ENCODE measurements at regions not wholly inside any gene's neighbourhood (a gene's known extent, or its start where the extent isn't known, plus 50 kb on each side); places are given as distances from the start of the nearest gene placed in this dataset.

DNA sequence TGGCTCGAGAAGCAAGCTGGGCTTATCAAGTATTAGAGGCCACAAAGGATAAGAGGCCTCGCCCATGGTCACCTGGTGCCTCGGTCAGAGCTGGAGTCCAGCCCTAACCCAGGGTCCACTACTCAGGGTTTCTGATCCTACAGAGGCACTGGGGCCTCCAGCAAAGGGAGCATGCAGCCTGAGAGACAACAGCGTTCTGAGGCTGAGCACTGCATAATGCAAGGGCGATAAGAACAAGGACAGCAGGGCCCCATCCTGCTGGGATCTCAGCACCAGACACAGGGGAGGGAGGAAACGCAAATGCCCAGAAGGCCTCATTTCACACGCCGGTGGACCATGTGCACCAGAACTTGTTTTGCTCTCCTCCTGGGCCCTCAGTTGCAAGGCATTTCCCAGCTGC, 63.0 kb downstream of the C5orf15 start:
- DNase-seq: no peak

GRCh38 chr5:133904641-133905040, 63.8 kb downstream of the C5orf15 start:
- no peak for DNase-seq

GRCh38 chr5:133902511-133903118, 65.8 kb downstream of the C5orf15 start:
- no peak for DNase-seq

DNA sequence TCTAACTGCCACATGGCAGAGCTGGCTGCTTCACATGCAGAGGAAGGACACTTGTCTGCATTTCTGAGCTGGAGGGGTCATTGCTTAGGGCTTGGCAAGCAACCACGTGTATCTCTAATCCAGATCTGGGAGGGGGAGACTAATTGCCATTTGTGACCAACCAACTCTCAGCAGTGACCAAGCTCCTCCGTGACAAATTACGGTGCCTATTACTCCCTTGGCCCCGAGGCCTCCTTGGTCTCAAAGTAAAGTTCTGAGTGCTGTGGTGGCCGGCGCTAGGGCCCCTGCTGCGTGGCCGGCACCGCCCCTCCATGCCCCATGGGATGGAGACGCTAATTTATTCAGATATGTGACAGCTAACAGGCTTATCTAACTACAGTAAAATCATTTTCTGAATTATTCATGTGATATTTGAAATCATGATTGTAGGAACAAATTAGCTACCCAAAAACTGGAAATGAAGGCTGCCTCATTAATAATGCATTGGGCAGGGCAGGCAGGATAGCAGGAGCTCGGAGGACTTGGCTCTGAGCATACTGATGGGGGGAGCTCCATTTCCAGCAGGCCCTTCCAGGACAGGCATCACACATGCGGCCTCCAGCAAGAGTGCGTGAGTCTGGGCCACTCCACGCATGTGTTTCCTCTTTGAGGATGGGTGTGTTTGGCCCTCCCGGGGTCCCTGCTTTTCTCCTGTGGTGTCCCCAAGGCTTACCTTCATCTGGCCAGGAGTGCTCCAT, 67.7 kb downstream of the C5orf15 start:
- DNase-seq: no peak

DNA sequence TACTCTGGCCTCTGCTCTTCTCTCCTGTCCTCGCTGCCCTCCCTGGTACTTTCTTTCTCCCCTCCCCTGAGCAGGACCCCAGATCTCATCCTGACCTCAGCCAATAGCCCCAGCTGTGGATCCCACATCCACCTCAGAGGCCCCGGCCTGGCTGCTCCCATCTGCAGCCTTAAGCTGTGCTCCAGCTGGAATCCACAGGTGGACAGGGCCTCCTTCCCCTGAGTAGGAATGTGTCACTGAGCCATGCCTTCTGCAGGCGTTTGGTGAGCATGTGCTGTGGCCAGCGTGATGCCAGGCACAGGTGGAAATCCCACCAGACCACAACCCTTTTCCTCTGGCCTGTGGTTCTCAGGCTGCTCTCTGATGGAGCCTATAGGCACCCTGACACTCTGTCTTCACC, 68.9 kb downstream of the C5orf15 start:
- no peak for DNase-seq

DNA sequence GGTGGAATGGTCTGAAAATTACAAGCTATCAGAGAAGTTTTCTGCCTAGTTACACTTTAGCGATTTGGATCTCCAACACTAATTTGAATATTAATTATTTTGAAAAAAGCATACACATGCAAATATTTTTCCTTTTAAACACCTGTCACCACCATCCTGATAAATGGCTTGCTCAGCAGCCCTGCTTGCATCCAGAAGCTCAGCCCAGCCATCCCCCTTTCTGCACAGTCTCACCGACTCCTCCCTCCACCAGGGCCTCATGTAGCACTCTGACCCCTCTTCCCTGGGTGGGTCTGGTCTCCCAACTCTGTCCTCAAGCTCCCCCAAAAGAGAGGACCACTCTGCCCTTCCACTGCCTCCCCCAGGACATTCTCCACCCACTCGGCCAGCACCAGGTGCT, 70.0 kb downstream of the C5orf15 start:
- DNase-seq: no peak

DNA sequence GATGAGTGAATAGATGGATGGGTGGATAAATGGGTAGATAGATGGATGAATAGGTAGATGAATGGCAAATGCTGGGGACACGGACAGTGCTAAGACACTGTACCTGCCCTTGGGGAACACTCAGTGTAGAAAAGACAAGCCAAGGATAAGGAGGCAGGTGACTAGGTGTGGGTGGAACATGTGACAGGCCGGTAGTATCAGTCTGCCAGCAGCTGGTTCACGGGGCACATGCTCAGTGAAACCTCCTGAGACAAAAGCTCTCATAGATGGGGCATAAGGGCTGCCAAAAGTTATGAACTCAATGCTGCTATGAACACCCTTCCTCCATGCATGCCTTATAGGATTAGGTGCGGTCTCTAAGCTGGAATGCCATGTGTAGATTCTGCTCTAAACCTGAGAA, 71.0 kb downstream of the C5orf15 start:
- no peak for DNase-seq

- no peak for DNase-seq
Observed at GRCh38 chr5:133896873-133897272, 71.6 kb downstream of the C5orf15 start.

DNA sequence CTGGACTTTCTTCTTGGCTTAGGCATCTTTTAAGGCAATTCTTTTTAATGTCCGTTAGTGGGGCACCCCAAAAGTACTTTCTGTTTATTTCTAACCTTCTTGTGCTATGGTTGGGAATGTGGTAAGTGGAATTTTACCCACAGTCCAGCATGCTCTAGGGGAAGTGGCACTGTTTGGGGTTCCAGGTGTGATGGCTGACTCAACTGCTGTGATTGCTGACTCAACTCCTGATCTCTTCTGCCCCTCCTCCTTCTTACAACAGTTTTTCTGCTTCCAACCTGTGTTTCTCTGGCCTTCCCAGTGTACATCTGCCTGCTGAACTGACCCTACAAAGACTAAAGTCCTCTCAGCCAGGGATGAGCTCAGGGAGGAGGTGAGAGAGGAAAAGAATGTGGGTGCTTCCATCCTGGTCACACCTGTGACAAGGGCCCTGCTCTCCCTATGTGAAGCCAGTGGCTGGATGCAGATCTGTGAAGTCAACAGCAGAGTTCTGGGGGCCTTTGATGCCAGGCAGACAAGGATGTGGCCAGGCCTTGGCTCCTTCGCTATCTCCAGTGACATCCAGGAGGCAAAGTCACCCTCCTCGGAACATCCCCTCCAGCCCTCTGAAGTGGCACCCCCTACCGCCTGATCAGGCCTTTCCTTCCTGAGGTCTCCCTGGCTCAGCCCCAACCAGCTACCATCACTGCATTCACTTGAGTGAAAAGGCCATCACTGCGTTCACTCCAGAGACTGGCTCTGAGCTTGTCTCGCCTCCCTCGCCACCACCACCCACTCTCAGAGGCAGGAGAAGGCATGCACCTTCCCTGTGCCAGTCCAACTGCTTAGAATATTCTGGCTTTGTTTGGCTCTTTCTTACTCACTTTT, 72.2 kb downstream of the C5orf15 start:
- no peak for DNase-seq

DNA sequence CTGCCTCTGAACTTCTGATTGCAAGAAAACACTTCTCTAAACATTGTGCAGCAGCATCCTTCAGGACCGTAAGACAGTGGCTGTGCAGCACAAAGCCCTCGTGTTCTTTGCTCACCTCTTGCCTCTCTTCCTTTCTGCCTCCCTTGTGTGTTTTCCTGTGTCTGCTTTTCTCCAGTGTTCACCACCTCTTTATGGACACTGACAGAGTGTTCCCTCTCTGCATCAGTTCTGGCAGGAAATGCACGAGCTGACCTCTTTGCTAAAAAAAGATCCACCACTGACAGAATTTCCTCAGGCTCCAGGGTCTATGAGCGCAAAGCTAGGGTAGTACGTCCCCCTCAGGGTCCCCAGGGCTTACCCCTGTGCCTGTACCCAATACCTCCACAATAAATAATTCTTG, 74.3 kb downstream of the C5orf15 start:
- DNase-seq: no peak

DNA sequence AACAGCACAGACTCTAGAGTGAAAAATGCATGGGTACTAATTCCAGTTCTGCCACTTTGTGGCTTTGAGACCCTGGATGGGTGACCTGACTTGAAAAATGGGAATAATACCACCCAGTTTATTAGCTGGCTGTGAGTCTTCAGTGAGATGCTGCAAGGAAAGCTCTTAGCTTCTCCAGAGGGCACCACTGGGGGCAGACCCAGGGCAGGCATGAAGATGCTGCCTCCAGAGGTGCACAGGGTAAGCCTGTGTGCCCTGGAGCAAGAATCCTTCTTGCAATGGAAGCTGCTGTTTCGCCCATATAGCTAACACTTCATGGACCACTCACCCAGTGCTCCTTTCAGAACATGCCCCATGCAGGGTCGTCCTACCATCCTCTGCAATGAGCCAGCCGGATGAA, 75.7 kb downstream of the C5orf15 start:
- DNase-seq: no peak

- DNase-seq: no peak
Observed at GRCh38 chr5:133892306-133892705, 76.1 kb downstream of the C5orf15 start.

GRCh38 chr5:133891390-133891789, 77.0 kb downstream of the C5orf15 start:
- DNase-seq: no peak

DNA sequence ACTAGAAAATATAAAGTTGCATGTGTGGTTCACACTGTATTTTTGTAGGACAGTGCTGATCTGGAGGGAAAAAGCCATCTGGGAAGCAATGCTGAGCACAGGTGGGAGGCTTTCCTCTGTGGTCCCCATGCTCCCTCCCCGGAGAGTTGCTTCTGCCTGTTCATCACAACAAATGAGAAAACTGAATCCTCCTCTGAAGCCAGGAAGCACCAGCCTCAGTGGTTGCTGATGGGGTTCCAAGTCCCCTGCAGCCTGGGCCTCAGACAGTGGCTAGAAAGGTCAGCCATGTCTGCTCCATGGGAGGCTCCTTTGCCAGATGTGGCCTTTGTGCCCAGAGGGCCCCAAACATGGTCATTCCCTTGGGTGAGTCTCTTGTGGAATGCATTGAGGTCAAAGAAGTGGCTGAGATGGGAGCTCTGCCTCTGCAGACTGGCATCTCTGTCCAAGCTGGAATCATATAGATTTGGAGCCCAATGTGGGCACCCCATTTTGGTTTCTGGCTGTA, 77.6 kb downstream of the C5orf15 start:
- no peak for DNase-seq

- DNase-seq: no peak
Observed at GRCh38 chr5:133890314-133890713, 78.1 kb downstream of the C5orf15 start.

GRCh38 chr5:133889271-133889905, 79.0 kb downstream of the C5orf15 start:
- DNase-seq: peak; percentile 4

DNA sequence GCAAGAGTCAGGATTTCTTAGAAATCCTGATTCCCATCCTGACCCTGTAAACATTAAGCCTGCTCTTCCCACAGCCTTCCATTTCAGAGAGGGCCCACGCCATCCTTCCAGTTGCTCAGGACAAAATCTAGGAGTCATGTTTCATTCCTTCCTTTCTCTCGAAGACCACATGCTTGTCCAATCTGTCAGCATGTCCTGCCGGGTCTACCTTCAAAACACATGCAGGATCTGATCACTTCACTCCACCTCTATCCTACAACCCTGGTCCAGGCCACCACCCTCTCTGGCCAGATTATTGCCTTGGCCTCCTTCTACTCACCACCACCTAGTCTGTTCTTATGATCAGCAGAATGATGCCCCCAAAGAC, 79.8 kb downstream of the C5orf15 start:
- DNase-seq: no peak

GRCh38 chr5:133885566-133885965, 82.9 kb downstream of the C5orf15 start:
- no peak for DNase-seq

DNA sequence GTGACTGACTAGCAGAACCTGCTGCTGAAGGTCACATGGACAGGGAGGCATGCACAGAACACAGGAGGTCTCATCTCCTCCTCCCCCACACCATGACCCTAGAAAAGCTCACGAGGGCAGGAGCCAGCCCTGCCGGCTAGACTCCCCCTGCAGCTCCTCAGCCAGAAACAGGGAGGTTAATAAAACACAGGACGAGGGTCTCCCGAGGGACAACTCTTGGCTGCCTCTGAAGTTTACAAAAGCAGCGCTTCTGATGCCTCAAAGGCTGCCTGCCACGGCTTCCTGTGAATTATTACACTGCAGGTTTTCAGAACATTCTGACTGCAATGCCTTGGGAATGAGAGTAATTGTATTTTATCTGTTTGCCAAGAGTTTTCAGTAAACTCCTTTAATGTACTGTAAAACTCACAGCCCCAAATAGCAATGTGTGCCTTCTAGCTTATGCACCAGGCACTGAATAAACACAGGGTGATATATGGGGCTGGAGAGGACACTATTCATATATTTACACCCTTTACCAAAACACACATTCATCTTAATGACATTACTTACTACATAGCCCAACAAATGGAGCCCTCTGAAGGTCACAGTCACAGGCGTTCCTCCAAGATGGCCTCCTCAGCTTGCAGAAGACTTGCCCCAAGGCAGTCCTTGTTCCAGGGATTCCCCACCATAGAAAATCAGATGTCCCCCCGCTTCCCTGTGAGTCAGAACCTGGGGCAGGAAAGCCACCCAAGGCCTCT, 83.7 kb downstream of the C5orf15 start:
- peak; percentile 34 for DNase-seq

DNA sequence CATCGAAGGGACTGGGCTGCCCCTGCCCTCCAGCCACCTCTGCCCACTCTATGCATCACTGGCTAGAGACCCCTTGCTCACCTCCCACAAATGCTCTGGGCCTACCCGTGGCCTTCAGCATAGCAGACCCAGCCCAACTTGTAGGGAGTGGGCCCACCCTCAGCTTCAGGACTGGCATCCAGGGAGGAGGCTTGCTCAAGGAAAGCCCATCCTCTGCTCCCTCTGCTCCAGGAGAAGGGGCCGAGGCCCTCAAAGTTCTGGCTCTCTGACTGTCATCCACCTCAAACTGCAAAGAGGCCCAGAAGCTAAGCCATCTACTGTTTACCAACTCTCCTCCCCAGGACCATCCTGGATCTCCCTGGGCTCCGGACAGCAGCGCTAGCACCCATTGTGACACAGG, 84.5 kb downstream of the C5orf15 start:
- DNase-seq: no peak

DNA sequence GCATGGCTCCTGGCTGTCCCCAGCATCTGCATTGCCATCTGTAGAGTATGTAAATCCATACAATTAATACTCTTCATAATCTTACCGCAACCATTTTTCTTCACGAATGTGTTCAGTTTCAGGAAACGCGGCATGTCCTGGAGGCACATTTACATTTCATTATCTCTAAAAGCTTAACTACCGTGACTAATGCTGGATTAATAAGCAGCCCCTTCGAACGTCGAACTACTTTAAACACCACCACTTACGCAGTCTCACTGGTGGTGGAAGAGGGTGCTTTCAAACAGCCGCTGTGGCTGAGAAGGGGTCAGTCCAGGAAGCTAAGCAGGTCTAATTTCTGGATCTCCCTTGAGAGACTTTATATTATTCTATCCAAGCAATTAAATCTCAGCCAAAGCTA, 85.6 kb downstream of the C5orf15 start:
- no peak for DNase-seq

- no peak for DNase-seq
Observed at GRCh38 chr5:133882389-133882695, 86.1 kb downstream of the C5orf15 start.
